ENCODE measurements at regions not wholly inside any gene's neighbourhood (a gene's known extent, or its start where the extent isn't known, plus 50 kb on each side); places are given as distances from the start of the nearest gene placed in this dataset.

DNA sequence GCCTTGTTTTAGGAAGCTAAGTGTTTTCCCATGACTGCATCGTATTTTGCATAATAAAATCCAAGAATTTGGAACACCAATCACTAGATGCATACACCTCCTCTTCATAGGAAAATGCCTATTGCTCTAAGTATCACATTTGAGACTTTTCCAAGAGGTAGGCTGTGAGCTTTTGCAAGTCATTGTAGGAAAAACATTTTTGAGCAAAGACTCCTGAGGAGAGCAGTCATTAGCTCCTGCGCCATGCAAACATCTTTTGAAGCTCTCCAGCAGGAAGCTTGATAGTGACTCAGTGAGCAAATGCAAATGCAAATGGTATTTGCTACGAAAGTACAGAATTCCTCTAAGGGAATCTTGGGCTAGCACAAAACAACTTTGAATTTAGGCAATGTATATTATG, 750.4 kb downstream of the QKI start:
- TF ChIP-seq POLR2A (IDR thresholded peaks at IDR 0.05) = no peak
- TF ChIP-seq, protein P1, sequence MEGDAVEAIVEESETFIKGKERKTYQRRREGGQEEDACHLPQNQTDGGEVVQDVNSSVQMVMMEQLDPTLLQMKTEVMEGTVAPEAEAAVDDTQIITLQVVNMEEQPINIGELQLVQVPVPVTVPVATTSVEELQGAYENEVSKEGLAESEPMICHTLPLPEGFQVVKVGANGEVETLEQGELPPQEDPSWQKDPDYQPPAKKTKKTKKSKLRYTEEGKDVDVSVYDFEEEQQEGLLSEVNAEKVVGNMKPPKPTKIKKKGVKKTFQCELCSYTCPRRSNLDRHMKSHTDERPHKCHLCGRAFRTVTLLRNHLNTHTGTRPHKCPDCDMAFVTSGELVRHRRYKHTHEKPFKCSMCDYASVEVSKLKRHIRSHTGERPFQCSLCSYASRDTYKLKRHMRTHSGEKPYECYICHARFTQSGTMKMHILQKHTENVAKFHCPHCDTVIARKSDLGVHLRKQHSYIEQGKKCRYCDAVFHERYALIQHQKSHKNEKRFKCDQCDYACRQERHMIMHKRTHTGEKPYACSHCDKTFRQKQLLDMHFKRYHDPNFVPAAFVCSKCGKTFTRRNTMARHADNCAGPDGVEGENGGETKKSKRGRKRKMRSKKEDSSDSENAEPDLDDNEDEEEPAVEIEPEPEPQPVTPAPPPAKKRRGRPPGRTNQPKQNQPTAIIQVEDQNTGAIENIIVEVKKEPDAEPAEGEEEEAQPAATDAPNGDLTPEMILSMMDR (IDR thresholded peaks at IDR 0.05 in 4 of 5, conservative IDR thresholded peaks at IDR 0.05 in 1 of 5) = no peak

All from gastrocnemius medialis (tissue), 4 donors.